Heart right ventricle (tissue), 16 donors: ENCODE measurements at regions not wholly inside any gene's neighbourhood (a gene's known extent, or its start where the extent isn't known, plus 50 kb on each side); places are given as distances from the start of the nearest gene placed in this dataset.

Source experiments
- ATAC-seq, 8 donors: fragments of 200-7000 bp; cut with Tn5 transposase; one replicate each; pipeline ENCODE4 v1.9.1; 2020; ENCODE audit warnings: mild to moderate bottlenecking in 8 of 8, moderate library complexity in 8 of 8, moderate number of reproducible peaks in 1 of 8
- DNase-seq, 2 donors: peaks; one replicate each; pipeline ENCODE4 v3.0.0-alpha.2; 2020
- H3K27ac ChIP-seq, 10 donors: fragments of 200-600 bp; sonication (generic) in 2 of 10; one replicate each; pipeline versions ENCODE4 v1.5.0 to v1.8.0; 2020 to 2022; ENCODE audit warnings: mild to moderate bottlenecking in 3 of 10
- H3K27me3 ChIP-seq, 7 donors: fragments of 200-600 bp; one replicate each; pipeline ENCODE4 v1.8.0; 2021 to 2022; ENCODE audit warnings: mild to moderate bottlenecking in 2 of 7
- H3K36me3 ChIP-seq, 9 donors: fragments of 200-600 bp; sonication (generic) in 1 of 9; one replicate each; pipeline versions ENCODE4 v1.5.0 to v1.8.0; 2020 to 2022; ENCODE audit warnings: mild to moderate bottlenecking in 2 of 9
- H3K4me1 ChIP-seq, 9 donors: fragments of 200-600 bp; sonication (generic) in 1 of 9; one replicate each; pipeline versions ENCODE4 v1.5.0 to v1.8.0; 2020 to 2022; ENCODE audit warnings: mild to moderate bottlenecking in 4 of 9
- H3K4me3 ChIP-seq, 10 donors: fragments of 200-600 bp; sonication (generic) in 2 of 10; one replicate each; pipeline versions ENCODE4 v1.5.0 to v1.8.0; 2020 to 2022; ENCODE audit warnings: mild to moderate bottlenecking in 7 of 10, moderate library complexity in 2 of 10
- H3K9me3 ChIP-seq, 11 donors: fragments of 200-600 bp in 10 of 11; sonication (generic) in 2 of 11; one replicate each; pipeline versions ENCODE4 v1.5.0 to v1.8.0; 2013 to 2022; ENCODE audit warnings: mild to moderate bottlenecking in 2 of 11, control low read depth in 1 of 11, moderate library complexity in 1 of 11
- WGBS, 2 donors: extraction: QIAGEN DNeasy Blood & Tissue Kit; methylation state at CpG; one replicate each; pipeline ENCODE4 v1.1.7; 2013; ENCODE audit warnings: inconsistent platforms in 1 of 2; 5-methylcytosine and 5-hydroxymethylcytosine counted together
- intact Hi-C, 10 donors: fragments of 100-400 bp; cut with DNase I; formaldehyde crosslinking; loops; one replicate each; pipeline versions ENCODE4 v1.11.1 to v1.14.2; 2022
- TF ChIP-seq, protein P1 (sequence below), 9 donors: fragments of 200-600 bp; sonication (generic) in 2 of 9; IDR thresholded peaks; one replicate each; pipeline versions ENCODE4 v1.5.0 to v1.8.0; 2021 to 2022; ENCODE audit warnings: antibody characterized with exemption in 9 of 9, mild to moderate bottlenecking in 5 of 9, moderate library complexity in 1 of 9
- donor health status: Arrhythmogenic right ventricular cardiomyopathy.
- donor health status: ischemic (EF 13 %, LVEDD 7.1; RV severe dilation, severe dysfunction).
- donor health status: healthy with polysubstance abuse.
- donor health status: DM: no; HTN: yes; CAD: no.
- donor health status: DM: no; HTN: no; CAD: no.
- donor health status: ischemic (EF 25% LVEDD 6.9; RV normal size, moderate dysfunction).
- donor health status: ischemic (EF 25% LVEDD 5.7; RV mildly dilated, moderate dysfunction).
- donor health status: healthy.
- donor health status: DM: yes; HTN: yes; CAD: no.
- donor health status: Ischemic cardiomyopathy.
- donor health status: ischemic (EF 35%, LVEDD 5.7; RV mildly dilated, moderate dysfunction).
- donor health status: nonischemic (EF 11% LVEDD 7.7; RV severe dilation, severe dysfunction).
- donor health status: DM: yes; HTN: yes; CAD: no.
- donor health status: PGD.
- donor health status: ischemic (EF 29% LVEDD 5.4; RV normal size, mild dysfunction).
- donor health status: nonischemic (EF 23%, LVEDD 6.1; RV moderate dilation, normal function).

DNA sequence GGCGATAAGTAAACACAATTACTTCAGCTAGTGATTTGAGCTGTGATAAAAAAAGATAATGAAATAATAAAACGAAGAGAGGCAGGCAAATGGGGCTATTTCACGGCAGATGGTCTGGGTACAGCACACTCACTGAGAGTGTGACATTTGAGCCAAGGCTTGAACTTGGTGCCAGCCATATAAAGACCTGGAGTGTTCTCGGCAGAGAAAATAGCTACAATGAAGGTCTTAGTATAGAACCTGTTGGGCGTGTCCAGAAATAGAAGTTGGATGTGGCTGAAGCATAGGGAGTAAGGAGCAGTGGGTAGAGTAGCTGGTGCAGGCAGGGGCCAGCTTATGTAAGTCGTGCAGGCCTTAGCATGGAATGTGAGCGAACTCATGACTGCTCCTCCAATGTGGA lies 660.3 kb upstream of the WWC1 start:
- Histone ChIP-seq H3K9me3 (no peaks in the 10 kb centered on the region), H3K4me3 (no peak overlapping the region), H3K27ac (no peak overlapping the region), H3K4me1 (peaks cover 0 to 12% (median 0%) of the 10 kb centered on the region in 9 donors), H3K36me3 (no peaks in the 10 kb centered on the region), H3K27me3 (no peaks in the 10 kb centered on the region)
- intact Hi-C loops = no loop called here
- TF ChIP-seq, protein P1, sequence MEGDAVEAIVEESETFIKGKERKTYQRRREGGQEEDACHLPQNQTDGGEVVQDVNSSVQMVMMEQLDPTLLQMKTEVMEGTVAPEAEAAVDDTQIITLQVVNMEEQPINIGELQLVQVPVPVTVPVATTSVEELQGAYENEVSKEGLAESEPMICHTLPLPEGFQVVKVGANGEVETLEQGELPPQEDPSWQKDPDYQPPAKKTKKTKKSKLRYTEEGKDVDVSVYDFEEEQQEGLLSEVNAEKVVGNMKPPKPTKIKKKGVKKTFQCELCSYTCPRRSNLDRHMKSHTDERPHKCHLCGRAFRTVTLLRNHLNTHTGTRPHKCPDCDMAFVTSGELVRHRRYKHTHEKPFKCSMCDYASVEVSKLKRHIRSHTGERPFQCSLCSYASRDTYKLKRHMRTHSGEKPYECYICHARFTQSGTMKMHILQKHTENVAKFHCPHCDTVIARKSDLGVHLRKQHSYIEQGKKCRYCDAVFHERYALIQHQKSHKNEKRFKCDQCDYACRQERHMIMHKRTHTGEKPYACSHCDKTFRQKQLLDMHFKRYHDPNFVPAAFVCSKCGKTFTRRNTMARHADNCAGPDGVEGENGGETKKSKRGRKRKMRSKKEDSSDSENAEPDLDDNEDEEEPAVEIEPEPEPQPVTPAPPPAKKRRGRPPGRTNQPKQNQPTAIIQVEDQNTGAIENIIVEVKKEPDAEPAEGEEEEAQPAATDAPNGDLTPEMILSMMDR (IDR thresholded peaks at IDR 0.05) = no peak
- 88 to 91% methylated on average over 7 of the region's 7 CpGs for WGBS, 2 donors
- DNase-seq (no peak), ATAC-seq (no peak)

DNA sequence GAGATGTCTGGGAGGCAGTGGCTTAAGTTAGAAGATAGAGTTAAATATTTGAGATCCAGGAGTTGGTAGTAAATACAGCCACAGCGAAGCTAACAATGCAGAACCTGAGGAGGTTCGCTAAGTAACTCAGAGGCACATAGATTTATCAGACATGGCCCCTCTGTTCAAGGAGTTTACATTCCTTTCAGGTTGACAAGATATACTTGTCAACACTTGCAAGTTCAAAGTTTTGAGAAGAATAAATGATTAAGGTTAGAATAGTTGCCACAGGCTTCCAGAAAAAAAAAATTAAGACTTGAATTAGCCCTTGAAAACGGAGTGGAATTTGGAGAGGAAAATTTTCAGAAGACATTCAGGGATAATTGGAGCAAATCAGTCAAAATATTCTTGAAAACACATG lies 658.3 kb upstream of the WWC1 start:
- no peak for ATAC-seq

DNA sequence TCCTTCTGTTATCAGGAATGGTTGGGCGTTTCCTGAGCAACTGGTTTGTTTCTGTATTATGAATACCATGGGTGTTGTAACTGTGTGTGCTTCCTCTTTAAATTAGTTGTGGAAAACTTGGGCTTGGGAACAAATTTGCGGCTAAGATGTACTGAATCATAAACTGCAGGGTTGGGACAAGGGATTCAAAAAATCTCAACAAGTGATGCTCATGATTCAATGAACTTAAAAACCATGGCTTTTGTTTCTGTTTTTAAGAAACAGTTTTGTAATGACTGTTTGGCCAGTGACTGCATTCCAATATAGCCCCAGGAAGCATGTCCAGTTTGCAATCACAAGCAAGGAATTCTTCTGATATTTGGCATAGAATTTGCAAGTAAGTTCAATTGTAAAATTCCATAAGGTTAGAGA lies 657.5 kb upstream of the WWC1 start:
- intact Hi-C loops = no loop called here
- no peaks in the 10 kb centered on the region for H3K27me3 ChIP-seq
- TF ChIP-seq, protein P1 (IDR thresholded peaks at IDR 0.05) = no peak
- H3K4me1 ChIP-seq = peaks cover 0 to 12% (median 0%) of the 10 kb centered on the region in 9 donors
- peak overlapping the region in 1 of 10 donors; percentile 7 for H3K27ac ChIP-seq
- DNase-seq (no peak), ATAC-seq (peak in 1 of 8 donors; percentile 27)
- WGBS, 2 donors = 39 to 49% methylated on average over 2 of the region's 2 CpGs
- H3K4me3 ChIP-seq = no peak overlapping the region
- no peaks in the 10 kb centered on the region for H3K9me3 ChIP-seq
- no peaks in the 10 kb centered on the region for H3K36me3 ChIP-seq

More for the DNA sequence above, 658.3 kb upstream of the WWC1 start:
- Histone ChIP-seq H3K27ac (no peak overlapping the region), H3K4me3 (no peak overlapping the region), H3K27me3 (no peaks in the 10 kb centered on the region), H3K4me1 (peaks cover 0 to 12% (median 0%) of the 10 kb centered on the region in 9 donors), H3K36me3 (no peaks in the 10 kb centered on the region), H3K9me3 (no peaks in the 10 kb centered on the region)
- WGBS, 2 donors = 47 to 51% methylated on average over 3 of the region's 3 CpGs
- intact Hi-C loops = no loop called here
- TF ChIP-seq, protein P1 (IDR thresholded peaks at IDR 0.05) = no peak
- no peak for DNase-seq

DNA sequence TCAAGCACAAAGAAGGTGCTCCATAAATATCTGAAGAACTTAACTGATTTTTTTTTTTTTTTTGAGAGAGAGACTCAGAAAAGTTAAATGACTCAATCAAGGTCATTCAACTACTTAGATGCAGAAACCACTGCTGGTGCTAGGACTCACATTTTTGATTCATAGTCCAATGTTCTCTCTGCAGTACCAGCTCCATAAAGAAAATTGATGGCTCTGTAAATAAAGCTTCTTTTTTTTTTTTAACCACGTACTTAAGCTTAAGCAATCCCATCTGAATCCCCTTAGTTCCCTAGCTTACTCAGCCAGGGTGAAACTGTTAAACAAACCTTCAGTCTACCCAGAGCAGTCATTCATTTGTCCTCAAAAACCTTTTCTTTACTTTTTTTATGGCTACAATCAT lies 657.0 kb upstream of the WWC1 start:
- 73 to 89% methylated on average over 1 of the region's 1 CpG for WGBS, 2 donors
- no peaks in the 10 kb centered on the region for H3K27me3 ChIP-seq
- H3K9me3 ChIP-seq = no peaks in the 10 kb centered on the region
- ATAC-seq = no peak
- no peak overlapping the region for H3K4me3 ChIP-seq
- intact Hi-C loops = no loop called here
- TF ChIP-seq, protein P1 (IDR thresholded peaks at IDR 0.05) = no peak
- no peaks in the 10 kb centered on the region for H3K36me3 ChIP-seq
- H3K27ac ChIP-seq = no peak overlapping the region
- H3K4me1 ChIP-seq = peaks cover 0 to 12% (median 0%) of the 10 kb centered on the region in 9 donors
- DNase-seq = no peak
